ENCODE measurements at regions not wholly inside any gene's neighbourhood (a gene's known extent, or its start where the extent isn't known, plus 50 kb on each side); places are given as distances from the start of the nearest gene placed in this dataset.

DNA sequence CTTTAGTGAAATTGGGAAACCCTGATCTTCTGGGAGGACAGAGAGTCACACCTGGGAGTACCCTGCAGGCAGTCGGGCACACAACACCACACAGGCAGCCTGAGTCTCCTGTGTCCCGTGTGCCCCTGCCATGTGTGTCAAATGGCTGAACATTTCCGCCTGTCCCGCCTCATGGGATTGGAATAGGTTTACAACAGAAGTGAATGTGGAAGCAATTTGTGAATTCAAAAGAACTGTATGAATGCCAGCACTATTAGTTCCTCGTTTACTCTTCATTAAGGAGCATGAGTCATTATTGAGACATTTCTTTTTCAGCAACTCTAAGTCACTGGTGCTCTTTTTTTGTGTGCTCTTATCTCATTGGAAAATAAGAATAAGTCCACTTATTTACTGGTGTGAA, 226.5 kb downstream of the PMP22 start:
- no peak overlapping the region for H3K9ac ChIP-seq (ENCODE audit: low read length)
- no peak overlapping the region for H3K4me3 ChIP-seq (ENCODE audit: low read depth in 1 of 2, low read length in 2 of 2)
- H3K27ac ChIP-seq (ENCODE audit: low read depth, low read length), result no peak overlapping the region
- no peaks in the 10 kb centered on the region for H3K27me3 ChIP-seq (ENCODE audit: control insufficient read depth in 1 of 2, insufficient read depth in 2 of 2, low read length in 2 of 2)
- H3K36me3 ChIP-seq (ENCODE audit: insufficient read depth, low read length), result no peaks in the 10 kb centered on the region
- no peaks in the 10 kb centered on the region for H3K4me1 ChIP-seq (ENCODE audit: insufficient read depth, low read length)
- H3K9me3 ChIP-seq (ENCODE audit: low read length), result no peaks in the 10 kb centered on the region

DNA sequence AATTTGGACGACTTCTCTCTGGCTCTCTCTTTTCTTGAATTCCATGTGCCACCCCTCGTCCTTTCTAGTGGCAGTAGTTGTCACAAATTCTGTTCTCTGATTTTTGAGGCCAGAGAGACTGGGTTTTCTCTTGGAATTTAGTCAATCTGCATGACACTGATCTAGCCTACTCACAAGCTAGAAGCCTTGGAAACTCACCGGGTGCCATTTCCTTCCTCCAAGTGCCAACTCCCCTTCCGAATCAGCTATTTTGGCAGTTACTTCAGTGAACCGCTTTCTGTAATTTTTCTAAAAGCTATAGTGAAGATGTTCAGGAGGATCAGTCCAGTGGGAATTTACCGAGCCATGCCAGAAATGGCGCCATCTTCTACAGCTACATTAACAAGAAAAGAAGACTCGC, 228.9 kb downstream of the PMP22 start:
- Histone ChIP-seq H3K27me3 (ENCODE audit: control insufficient read depth in 1 of 2, insufficient read depth in 2 of 2, low read length in 2 of 2) (no peaks in the 10 kb centered on the region), H3K4me3 (ENCODE audit: low read depth in 1 of 2, low read length in 2 of 2) (no peak overlapping the region), H3K4me1 (ENCODE audit: insufficient read depth, low read length) (no peaks in the 10 kb centered on the region), H3K36me3 (ENCODE audit: insufficient read depth, low read length) (no peaks in the 10 kb centered on the region), H3K9ac (ENCODE audit: low read length) (no peak overlapping the region), H3K27ac (ENCODE audit: low read depth, low read length) (no peak overlapping the region), H3K9me3 (ENCODE audit: low read length) (no peaks in the 10 kb centered on the region)

DNA sequence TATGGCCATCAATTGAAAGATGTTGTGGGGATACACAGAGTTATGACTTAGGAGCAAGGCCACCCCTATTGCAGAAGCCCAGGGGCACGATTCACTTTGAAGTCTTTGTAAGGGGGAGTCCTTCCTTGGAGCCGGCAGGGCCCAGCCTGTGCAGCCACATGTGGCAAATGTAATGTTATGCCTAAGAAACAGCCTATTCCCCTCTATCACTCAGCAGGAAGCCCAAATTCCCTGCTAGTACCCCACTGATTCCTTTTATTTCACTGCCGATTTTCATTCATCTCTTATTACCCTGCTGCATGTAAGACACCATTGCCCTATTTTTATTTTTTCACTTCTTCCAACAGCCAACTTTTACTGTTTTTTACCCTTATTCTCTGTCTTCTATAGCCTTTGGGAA, 233.2 kb downstream of the PMP22 start:
- no peaks in the 10 kb centered on the region for H3K36me3 ChIP-seq (ENCODE audit: insufficient read depth, low read length)
- H3K4me1 ChIP-seq (ENCODE audit: insufficient read depth, low read length), result no peaks in the 10 kb centered on the region
- no peaks in the 10 kb centered on the region for H3K9me3 ChIP-seq (ENCODE audit: low read length)
- no peak overlapping the region for H3K27ac ChIP-seq (ENCODE audit: low read depth, low read length)
- no peak overlapping the region for H3K9ac ChIP-seq (ENCODE audit: low read length)
- no peak overlapping the region for H3K4me3 ChIP-seq (ENCODE audit: low read depth in 1 of 2, low read length in 2 of 2)
- peaks cover 0 to 6% of the 10 kb centered on the region in 2 donors for H3K27me3 ChIP-seq (ENCODE audit: control insufficient read depth in 1 of 2, insufficient read depth in 2 of 2, low read length in 2 of 2)

DNA sequence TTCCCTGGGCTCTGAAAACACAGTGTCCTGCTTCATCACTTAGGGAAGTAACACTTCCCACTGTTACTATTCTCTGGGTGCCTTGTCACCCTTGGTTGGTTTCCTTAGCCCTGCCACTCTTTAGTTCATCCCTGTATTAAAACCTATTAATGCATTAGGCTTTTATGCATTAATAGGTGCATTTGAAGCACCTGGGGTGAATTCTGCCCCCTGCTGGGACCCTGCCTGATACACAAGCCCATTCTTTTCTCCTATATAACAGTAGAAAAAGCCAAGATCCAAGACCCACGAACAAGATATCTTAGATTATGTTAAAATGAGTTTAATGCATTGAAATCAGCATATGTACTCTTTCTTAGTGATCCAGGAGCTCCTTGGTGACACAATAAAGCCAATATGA, 235.7 kb downstream of the PMP22 start:
- Histone ChIP-seq H3K9me3 (ENCODE audit: low read length) (no peaks in the 10 kb centered on the region), H3K27ac (ENCODE audit: low read depth, low read length) (no peak overlapping the region), H3K9ac (ENCODE audit: low read length) (no peak overlapping the region), H3K4me1 (ENCODE audit: insufficient read depth, low read length) (no peaks in the 10 kb centered on the region), H3K36me3 (ENCODE audit: insufficient read depth, low read length) (no peaks in the 10 kb centered on the region), H3K27me3 (ENCODE audit: control insufficient read depth in 1 of 2, insufficient read depth in 2 of 2, low read length in 2 of 2) (peaks cover 0 to 6% of the 10 kb centered on the region in 2 donors), H3K4me3 (ENCODE audit: low read depth in 1 of 2, low read length in 2 of 2) (no peak overlapping the region)

DNA sequence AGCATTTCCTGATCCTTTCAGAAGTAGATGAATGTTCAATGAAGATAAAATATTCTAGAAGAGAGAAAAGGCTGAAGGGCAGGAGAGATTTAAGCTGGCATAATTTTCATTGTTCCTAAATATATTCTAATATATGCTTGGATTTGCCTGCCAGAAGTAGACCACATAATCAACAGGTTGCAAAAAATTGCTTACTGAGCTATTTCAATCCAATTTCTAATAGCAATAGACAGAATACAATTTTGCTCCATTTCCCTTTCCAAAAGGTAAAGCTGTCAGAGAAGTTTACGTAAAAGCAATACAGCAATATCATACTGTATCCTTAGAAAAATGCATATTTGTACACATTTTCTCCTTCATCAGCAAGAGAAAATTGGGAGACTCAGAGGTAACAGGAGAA, 237.3 kb downstream of the PMP22 start:
- no peak overlapping the region for H3K9ac ChIP-seq (ENCODE audit: low read length)
- peaks cover 0 to 6% of the 10 kb centered on the region in 2 donors for H3K27me3 ChIP-seq (ENCODE audit: control insufficient read depth in 1 of 2, insufficient read depth in 2 of 2, low read length in 2 of 2)
- no peak overlapping the region for H3K4me3 ChIP-seq (ENCODE audit: low read depth in 1 of 2, low read length in 2 of 2)
- H3K9me3 ChIP-seq (ENCODE audit: low read length), result no peaks in the 10 kb centered on the region
- H3K4me1 ChIP-seq (ENCODE audit: insufficient read depth, low read length), result no peaks in the 10 kb centered on the region
- H3K36me3 ChIP-seq (ENCODE audit: insufficient read depth, low read length), result no peaks in the 10 kb centered on the region
- H3K27ac ChIP-seq (ENCODE audit: low read depth, low read length), result no peak overlapping the region

DNA sequence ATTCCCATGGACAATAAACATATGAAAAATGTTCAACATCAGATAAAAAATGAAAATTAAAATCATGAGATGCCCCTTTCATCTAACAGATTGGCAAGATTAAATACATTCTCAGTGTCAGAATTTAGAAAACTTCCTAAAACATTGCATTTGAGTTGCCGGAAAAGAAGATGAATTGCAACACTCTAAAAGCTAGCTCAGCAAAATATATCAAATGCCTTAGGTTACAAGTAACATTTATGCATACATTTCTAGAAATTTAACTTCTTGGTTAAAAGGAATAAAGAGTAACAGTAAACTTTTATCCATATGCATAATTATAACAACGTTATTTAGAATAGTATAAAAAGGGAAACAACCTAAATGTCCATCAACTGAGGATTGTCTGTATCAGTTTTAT, 239.0 kb downstream of the PMP22 start:
- no peak overlapping the region for H3K4me3 ChIP-seq (ENCODE audit: low read depth in 1 of 2, low read length in 2 of 2)
- H3K4me1 ChIP-seq (ENCODE audit: insufficient read depth, low read length), result no peaks in the 10 kb centered on the region
- no peaks in the 10 kb centered on the region for H3K9me3 ChIP-seq (ENCODE audit: low read length)
- H3K9ac ChIP-seq (ENCODE audit: low read length), result no peak overlapping the region
- H3K27me3 ChIP-seq (ENCODE audit: control insufficient read depth in 1 of 2, insufficient read depth in 2 of 2, low read length in 2 of 2), result peaks cover 0 to 5% of the 10 kb centered on the region in 2 donors
- H3K27ac ChIP-seq (ENCODE audit: low read depth, low read length), result no peak overlapping the region
- no peaks in the 10 kb centered on the region for H3K36me3 ChIP-seq (ENCODE audit: insufficient read depth, low read length)

DNA sequence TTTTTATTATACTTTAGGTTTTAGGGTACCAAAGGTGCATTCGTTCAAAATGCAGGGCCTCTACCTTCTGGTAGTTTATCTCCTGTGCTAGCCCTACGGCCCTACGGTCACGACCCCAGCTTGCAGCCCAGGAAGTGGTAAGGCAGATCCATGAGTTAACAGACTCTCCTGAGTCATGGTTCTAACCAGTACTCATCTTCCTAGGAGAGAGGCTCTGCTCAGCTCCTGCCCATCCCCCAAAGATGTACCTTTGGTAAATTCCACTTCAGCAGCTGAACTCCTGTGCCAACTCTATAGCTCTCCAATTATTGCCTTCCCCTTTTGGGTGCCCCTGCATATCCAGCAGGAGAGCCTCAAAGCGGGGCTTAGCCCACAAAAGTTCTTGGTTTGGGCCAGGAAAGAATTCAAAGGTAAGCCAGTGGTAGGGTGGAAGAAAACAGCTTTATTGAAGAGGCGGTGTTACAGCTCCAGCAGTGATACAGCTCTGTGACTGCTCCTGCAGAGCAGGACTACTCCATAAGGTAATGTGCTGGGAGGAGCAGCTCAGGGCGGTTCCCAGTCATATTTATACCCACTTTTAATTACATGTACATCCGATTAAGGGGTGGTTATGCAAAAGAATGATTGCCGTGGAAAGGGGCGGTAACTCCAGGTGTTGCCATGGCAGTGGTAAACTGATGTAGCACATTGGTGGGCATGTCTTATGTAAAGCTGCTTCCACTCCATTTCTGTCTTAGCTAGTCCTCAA, 241.4 kb downstream of the PMP22 start:
- H3K4me3 ChIP-seq (ENCODE audit: low read depth in 1 of 2, low read length in 2 of 2), result no peak overlapping the region
- no peaks in the 10 kb centered on the region for H3K27me3 ChIP-seq (ENCODE audit: control insufficient read depth in 1 of 2, insufficient read depth in 2 of 2, low read length in 2 of 2)
- no peak overlapping the region for H3K9ac ChIP-seq (ENCODE audit: low read length)
- no peaks in the 10 kb centered on the region for H3K4me1 ChIP-seq (ENCODE audit: insufficient read depth, low read length)
- no peaks in the 10 kb centered on the region for H3K36me3 ChIP-seq (ENCODE audit: insufficient read depth, low read length)
- no peak overlapping the region for H3K27ac ChIP-seq (ENCODE audit: low read depth, low read length)
- no peaks in the 10 kb centered on the region for H3K9me3 ChIP-seq (ENCODE audit: low read length)

DNA sequence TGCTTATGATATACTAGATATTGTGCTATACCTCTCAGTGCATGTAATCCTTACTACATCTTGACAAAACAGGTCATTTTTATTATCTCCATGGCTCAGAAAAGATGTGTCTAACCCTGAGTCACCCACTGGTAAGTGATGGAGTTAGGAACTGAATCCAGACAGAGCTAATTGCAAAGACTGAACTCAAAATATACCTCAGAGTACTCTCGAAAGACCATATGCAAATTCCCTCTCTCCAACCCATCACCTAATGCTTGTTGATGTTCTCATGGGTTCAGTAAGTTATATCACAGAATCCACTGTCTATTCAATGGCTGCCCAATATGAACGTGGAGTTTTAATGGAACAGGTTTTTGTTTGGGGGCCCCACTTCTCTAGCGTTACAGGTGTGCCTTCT, 246.0 kb downstream of the PMP22 start:
- Histone ChIP-seq H3K9me3 (ENCODE audit: low read length) (no peaks in the 10 kb centered on the region), H3K27ac (ENCODE audit: low read depth, low read length) (no peak overlapping the region), H3K4me3 (ENCODE audit: low read depth in 1 of 2, low read length in 2 of 2) (no peak overlapping the region), H3K4me1 (ENCODE audit: insufficient read depth, low read length) (no peaks in the 10 kb centered on the region), H3K9ac (ENCODE audit: low read length) (no peak overlapping the region), H3K27me3 (ENCODE audit: control insufficient read depth in 1 of 2, insufficient read depth in 2 of 2, low read length in 2 of 2) (no peaks in the 10 kb centered on the region), H3K36me3 (ENCODE audit: insufficient read depth, low read length) (no peaks in the 10 kb centered on the region)

DNA sequence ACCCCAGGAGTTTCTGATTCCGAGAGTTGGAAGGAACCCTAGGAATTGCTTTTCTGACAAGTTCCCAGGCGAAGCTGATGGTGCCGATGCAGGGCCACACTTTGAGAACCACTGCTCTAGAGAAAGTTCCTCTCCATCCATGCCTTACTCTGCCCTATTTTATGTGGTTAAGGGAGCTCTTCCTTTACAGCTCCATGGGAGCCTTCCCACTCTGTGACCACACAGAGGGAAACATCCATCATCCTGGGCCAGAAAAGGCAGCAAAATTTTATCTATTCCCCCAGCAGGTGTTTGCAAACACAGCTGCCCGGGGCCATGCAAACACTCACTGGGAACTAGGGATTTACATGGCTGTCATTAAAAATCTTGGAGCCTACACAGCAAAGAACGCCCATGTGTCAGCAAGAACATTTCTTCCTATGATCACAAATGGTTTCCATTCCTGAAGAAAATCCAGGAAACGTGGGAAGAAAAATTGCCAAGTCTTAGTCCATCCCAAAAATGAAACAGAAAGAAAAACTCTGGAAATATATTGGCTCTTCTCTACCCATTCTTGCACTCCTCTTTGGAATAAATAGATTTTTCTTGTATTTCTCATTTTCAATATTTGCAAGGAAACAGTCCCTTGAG, 252.7 kb downstream of the PMP22 start:
- H3K4me1 ChIP-seq (ENCODE audit: insufficient read depth, low read length), result no peaks in the 10 kb centered on the region
- no peaks in the 10 kb centered on the region for H3K27me3 ChIP-seq (ENCODE audit: control insufficient read depth in 1 of 2, insufficient read depth in 2 of 2, low read length in 2 of 2)
- H3K36me3 ChIP-seq (ENCODE audit: insufficient read depth, low read length), result no peaks in the 10 kb centered on the region
- H3K9ac ChIP-seq (ENCODE audit: low read length), result no peak overlapping the region
- H3K9me3 ChIP-seq (ENCODE audit: low read length), result no peaks in the 10 kb centered on the region
- H3K4me3 ChIP-seq (ENCODE audit: low read depth in 1 of 2, low read length in 2 of 2), result no peak overlapping the region
- no peak overlapping the region for H3K27ac ChIP-seq (ENCODE audit: low read depth, low read length)

DNA sequence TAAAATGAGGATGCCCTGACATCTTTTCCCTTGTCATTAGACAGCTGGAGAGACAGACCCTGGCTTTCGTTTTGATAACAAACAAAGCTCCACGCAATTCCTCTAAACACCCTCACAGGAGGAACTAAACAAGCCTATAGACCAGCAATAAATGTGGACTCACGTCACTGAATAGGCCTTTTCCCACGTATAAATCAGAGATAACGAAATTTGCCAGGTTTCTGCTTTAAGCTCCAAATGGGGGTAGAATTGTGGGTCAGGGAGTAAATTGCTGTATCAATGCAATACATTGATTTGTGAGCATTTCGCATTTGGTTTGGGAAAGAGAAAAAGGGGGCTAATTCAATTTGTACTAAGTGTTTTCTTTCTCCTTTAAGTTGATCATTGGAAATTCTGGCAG, 256.0 kb downstream of the PMP22 start:
- no peak overlapping the region for H3K4me3 ChIP-seq (ENCODE audit: low read depth in 1 of 2, low read length in 2 of 2)
- no peak overlapping the region for H3K9ac ChIP-seq (ENCODE audit: low read length)
- H3K36me3 ChIP-seq (ENCODE audit: insufficient read depth, low read length), result no peaks in the 10 kb centered on the region
- H3K27me3 ChIP-seq (ENCODE audit: control insufficient read depth in 1 of 2, insufficient read depth in 2 of 2, low read length in 2 of 2), result no peaks in the 10 kb centered on the region
- H3K9me3 ChIP-seq (ENCODE audit: low read length), result no peaks in the 10 kb centered on the region
- H3K4me1 ChIP-seq (ENCODE audit: insufficient read depth, low read length), result no peaks in the 10 kb centered on the region
- no peak overlapping the region for H3K27ac ChIP-seq (ENCODE audit: low read depth, low read length)

DNA sequence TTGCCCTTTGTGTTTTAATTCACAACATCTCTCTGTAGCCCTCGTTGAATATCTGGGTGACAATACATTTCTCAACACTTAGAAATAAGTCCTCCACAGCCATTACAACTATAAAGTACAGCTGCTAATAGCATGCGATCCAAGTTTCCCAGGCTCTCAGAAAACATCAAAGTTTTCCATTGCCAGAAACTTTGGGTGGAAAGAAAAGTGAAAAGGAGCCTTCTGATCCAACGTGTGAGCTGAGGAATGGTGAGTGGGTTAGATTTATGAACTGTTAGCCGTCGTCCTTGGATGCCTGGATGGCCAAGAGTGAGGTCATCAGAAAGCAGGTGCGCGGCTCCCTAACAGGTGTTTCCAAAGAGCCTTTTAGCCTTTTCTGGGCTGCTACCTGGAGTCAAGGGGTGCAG, 258.0 kb downstream of the PMP22 start:
- no peak overlapping the region for H3K27ac ChIP-seq (ENCODE audit: low read depth, low read length)
- no peaks in the 10 kb centered on the region for H3K27me3 ChIP-seq (ENCODE audit: control insufficient read depth in 1 of 2, insufficient read depth in 2 of 2, low read length in 2 of 2)
- no peaks in the 10 kb centered on the region for H3K36me3 ChIP-seq (ENCODE audit: insufficient read depth, low read length)
- no peak overlapping the region for H3K4me3 ChIP-seq (ENCODE audit: low read depth in 1 of 2, low read length in 2 of 2)
- H3K9ac ChIP-seq (ENCODE audit: low read length), result no peak overlapping the region
- H3K9me3 ChIP-seq (ENCODE audit: low read length), result no peaks in the 10 kb centered on the region
- H3K4me1 ChIP-seq (ENCODE audit: insufficient read depth, low read length), result no peaks in the 10 kb centered on the region
